ENCODE measurements at regions not wholly inside any gene's neighbourhood (a gene's known extent, or its start where the extent isn't known, plus 50 kb on each side); places are given as distances from the start of the nearest gene placed in this dataset.

DNA sequence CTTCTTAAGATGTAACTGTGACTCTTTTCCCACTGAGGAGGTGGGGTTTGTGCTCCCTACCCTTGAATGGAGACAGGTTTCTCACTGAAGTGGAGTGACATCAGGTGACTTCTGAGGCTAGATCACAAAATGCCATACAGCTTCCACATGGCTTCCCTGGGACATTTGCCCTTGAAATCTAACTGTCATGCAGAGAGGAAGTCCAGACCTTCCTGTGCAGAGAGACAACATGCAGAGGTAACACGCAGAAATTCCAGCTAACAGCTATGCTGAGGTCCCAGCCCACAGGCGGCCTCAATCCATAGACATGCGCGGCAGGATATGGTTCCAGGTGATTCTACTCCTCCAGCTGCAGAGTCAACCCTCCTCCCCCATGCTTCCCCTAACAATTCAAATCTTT is 119.0 kb downstream of the TRIB2 start:
- TF ChIP-seq TARDBP (IDR thresholded peaks at IDR 0.05; ENCODE audit: borderline replicate concordance) (no peak), ETV6 (conservative IDR thresholded peaks at IDR 0.05 in 1 of 2, IDR thresholded peaks at IDR 0.05 in 1 of 2; ENCODE audit: borderline replicate concordance in 1 of 2, low read depth in 1 of 2) (no peak), POLR2A (IDR thresholded peaks at IDR 0.05; ENCODE audit: low read depth, low read length) (no peak)
- TF ChIP-seq, protein P1, sequence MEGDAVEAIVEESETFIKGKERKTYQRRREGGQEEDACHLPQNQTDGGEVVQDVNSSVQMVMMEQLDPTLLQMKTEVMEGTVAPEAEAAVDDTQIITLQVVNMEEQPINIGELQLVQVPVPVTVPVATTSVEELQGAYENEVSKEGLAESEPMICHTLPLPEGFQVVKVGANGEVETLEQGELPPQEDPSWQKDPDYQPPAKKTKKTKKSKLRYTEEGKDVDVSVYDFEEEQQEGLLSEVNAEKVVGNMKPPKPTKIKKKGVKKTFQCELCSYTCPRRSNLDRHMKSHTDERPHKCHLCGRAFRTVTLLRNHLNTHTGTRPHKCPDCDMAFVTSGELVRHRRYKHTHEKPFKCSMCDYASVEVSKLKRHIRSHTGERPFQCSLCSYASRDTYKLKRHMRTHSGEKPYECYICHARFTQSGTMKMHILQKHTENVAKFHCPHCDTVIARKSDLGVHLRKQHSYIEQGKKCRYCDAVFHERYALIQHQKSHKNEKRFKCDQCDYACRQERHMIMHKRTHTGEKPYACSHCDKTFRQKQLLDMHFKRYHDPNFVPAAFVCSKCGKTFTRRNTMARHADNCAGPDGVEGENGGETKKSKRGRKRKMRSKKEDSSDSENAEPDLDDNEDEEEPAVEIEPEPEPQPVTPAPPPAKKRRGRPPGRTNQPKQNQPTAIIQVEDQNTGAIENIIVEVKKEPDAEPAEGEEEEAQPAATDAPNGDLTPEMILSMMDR (IDR thresholded peaks at IDR 0.05 in 2 of 3, conservative IDR thresholded peaks at IDR 0.05 in 1 of 3; ENCODE audit: control insufficient read depth in 2 of 3, extremely low read depth in 1 of 3, insufficient read depth in 1 of 3, low read depth in 3 of 3, low read length in 3 of 3), result no peak
- TF ChIP-seq, protein P2, sequence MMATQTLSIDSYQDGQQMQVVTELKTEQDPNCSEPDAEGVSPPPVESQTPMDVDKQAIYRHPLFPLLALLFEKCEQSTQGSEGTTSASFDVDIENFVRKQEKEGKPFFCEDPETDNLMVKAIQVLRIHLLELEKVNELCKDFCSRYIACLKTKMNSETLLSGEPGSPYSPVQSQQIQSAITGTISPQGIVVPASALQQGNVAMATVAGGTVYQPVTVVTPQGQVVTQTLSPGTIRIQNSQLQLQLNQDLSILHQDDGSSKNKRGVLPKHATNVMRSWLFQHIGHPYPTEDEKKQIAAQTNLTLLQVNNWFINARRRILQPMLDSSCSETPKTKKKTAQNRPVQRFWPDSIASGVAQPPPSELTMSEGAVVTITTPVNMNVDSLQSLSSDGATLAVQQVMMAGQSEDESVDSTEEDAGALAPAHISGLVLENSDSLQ (IDR thresholded peaks at IDR 0.05), result no peak
- TF ChIP-seq, protein P3, sequence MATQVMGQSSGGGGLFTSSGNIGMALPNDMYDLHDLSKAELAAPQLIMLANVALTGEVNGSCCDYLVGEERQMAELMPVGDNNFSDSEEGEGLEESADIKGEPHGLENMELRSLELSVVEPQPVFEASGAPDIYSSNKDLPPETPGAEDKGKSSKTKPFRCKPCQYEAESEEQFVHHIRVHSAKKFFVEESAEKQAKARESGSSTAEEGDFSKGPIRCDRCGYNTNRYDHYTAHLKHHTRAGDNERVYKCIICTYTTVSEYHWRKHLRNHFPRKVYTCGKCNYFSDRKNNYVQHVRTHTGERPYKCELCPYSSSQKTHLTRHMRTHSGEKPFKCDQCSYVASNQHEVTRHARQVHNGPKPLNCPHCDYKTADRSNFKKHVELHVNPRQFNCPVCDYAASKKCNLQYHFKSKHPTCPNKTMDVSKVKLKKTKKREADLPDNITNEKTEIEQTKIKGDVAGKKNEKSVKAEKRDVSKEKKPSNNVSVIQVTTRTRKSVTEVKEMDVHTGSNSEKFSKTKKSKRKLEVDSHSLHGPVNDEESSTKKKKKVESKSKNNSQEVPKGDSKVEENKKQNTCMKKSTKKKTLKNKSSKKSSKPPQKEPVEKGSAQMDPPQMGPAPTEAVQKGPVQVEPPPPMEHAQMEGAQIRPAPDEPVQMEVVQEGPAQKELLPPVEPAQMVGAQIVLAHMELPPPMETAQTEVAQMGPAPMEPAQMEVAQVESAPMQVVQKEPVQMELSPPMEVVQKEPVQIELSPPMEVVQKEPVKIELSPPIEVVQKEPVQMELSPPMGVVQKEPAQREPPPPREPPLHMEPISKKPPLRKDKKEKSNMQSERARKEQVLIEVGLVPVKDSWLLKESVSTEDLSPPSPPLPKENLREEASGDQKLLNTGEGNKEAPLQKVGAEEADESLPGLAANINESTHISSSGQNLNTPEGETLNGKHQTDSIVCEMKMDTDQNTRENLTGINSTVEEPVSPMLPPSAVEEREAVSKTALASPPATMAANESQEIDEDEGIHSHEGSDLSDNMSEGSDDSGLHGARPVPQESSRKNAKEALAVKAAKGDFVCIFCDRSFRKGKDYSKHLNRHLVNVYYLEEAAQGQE (IDR thresholded peaks at IDR 0.05; ENCODE audit: low read depth, low read length), result no peak
- TF ChIP-seq, protein P4, sequence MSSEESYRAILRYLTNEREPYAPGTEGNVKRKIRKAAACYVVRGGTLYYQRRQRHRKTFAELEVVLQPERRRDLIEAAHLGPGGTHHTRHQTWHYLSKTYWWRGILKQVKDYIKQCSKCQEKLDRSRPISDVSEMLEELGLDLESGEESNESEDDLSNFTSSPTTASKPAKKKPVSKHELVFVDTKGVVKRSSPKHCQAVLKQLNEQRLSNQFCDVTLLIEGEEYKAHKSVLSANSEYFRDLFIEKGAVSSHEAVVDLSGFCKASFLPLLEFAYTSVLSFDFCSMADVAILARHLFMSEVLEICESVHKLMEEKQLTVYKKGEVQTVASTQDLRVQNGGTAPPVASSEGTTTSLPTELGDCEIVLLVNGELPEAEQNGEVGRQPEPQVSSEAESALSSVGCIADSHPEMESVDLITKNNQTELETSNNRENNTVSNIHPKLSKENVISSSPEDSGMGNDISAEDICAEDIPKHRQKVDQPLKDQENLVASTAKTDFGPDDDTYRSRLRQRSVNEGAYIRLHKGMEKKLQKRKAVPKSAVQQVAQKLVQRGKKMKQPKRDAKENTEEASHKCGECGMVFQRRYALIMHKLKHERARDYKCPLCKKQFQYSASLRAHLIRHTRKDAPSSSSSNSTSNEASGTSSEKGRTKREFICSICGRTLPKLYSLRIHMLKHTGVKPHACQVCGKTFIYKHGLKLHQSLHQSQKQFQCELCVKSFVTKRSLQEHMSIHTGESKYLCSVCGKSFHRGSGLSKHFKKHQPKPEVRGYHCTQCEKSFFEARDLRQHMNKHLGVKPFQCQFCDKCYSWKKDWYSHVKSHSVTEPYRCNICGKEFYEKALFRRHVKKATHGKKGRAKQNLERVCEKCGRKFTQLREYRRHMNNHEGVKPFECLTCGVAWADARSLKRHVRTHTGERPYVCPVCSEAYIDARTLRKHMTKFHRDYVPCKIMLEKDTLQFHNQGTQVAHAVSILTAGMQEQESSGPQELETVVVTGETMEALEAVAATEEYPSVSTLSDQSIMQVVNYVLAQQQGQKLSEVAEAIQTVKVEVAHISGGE (CRISPR knock-in tag; IDR thresholded peaks at IDR 0.05), result no peak
- TF ChIP-seq, protein P5, sequence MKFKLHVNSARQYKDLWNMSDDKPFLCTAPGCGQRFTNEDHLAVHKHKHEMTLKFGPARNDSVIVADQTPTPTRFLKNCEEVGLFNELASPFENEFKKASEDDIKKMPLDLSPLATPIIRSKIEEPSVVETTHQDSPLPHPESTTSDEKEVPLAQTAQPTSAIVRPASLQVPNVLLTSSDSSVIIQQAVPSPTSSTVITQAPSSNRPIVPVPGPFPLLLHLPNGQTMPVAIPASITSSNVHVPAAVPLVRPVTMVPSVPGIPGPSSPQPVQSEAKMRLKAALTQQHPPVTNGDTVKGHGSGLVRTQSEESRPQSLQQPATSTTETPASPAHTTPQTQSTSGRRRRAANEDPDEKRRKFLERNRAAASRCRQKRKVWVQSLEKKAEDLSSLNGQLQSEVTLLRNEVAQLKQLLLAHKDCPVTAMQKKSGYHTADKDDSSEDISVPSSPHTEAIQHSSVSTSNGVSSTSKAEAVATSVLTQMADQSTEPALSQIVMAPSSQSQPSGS (IDR thresholded peaks at IDR 0.05; ENCODE audit: low read length), result no peak
